T-helper 1 cell treated with Interleukin-12 subunit alpha and Interleukin-12 subunit beta and Interleukin-4 antibody, amounts not matched to agents 30 μg/mL and 1 μg/mL, for 36 hours (primary cell): ENCODE measurements at regions not wholly inside any gene's neighbourhood (a gene's known extent, or its start where the extent isn't known, plus 50 kb on each side); places are given as distances from the start of the nearest gene placed in this dataset.

ENCODE experiments used
- H3K27ac Mint-ChIP-seq: one replicate; pipeline ENCODE4 v1.8.0; 2021; ENCODE audit warnings: mild to moderate bottlenecking, mixed read lengths
- H3K27me3 Mint-ChIP-seq: one replicate; pipeline ENCODE4 v1.8.0; 2021; ENCODE audit warnings: low read depth, mixed read lengths
- H3K36me3 Mint-ChIP-seq: one replicate; pipeline ENCODE4 v1.8.0; 2021; ENCODE audit warnings: low read depth, mixed read lengths
- H3K4me1 Mint-ChIP-seq: one replicate; pipeline ENCODE4 v1.8.0; 2021; ENCODE audit warnings: low read depth, mixed read lengths
- H3K4me3 Mint-ChIP-seq: one replicate; pipeline ENCODE4 v1.8.0; 2021; ENCODE audit warnings: mild to moderate bottlenecking, moderate library complexity, mixed read lengths
- H3K9me3 Mint-ChIP-seq: one replicate; pipeline ENCODE4 v1.8.0; 2021; ENCODE audit warnings: mixed read lengths

DNA sequence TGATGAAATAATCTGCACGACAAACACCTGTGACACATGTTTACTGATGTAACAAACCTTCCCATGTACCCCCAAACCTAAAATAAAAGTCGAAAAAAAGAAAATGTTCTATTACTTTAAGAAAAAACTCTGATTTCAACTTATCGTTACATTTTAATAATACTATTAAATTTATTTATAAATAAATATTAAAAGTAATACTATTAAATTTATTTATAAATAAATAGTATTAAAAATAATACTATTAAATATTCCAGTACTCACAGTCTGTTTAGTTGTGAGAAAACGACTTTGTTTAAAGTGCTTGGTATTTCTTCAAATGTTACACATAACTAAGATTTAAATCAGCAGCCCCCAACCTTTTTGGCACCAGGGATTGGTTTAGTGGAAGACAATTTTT lies 471.6 kb upstream of the PRKX start:
- no peaks in the 10 kb centered on the region for H3K4me1 Mint-ChIP-seq
- H3K36me3 Mint-ChIP-seq: no peaks in the 10 kb centered on the region
- no peaks in the 10 kb centered on the region for H3K27me3 Mint-ChIP-seq
- H3K27ac Mint-ChIP-seq: no peak overlapping the region
- H3K9me3 Mint-ChIP-seq: peaks cover 6% of the 10 kb centered on the region
- H3K4me3 Mint-ChIP-seq: no peak overlapping the region

- Mint-ChIP-seq H3K9me3 (peaks cover 6% of the 10 kb centered on the region), H3K27me3 (no peaks in the 10 kb centered on the region), H3K36me3 (no peaks in the 10 kb centered on the region), H3K4me3 (no peak overlapping the region), H3K27ac (no peak overlapping the region), H3K4me1 (no peaks in the 10 kb centered on the region)
Observed at GRCh38 chrX:4182408-4182806, 469.0 kb upstream of the PRKX start.

- H3K36me3 Mint-ChIP-seq: no peaks in the 10 kb centered on the region
- H3K9me3 Mint-ChIP-seq: peaks cover 6% of the 10 kb centered on the region
- H3K4me1 Mint-ChIP-seq: no peaks in the 10 kb centered on the region
- no peak overlapping the region for H3K4me3 Mint-ChIP-seq
- H3K27ac Mint-ChIP-seq: no peak overlapping the region
- no peaks in the 10 kb centered on the region for H3K27me3 Mint-ChIP-seq
Observed at GRCh38 chrX:4181782-4182407, 468.4 kb upstream of the PRKX start.

GRCh38 chrX:4179031-4179430 lies 465.6 kb upstream of the PRKX start:
- Mint-ChIP-seq H3K27me3 (no peaks in the 10 kb centered on the region), H3K4me3 (no peak overlapping the region), H3K36me3 (no peaks in the 10 kb centered on the region), H3K4me1 (no peaks in the 10 kb centered on the region), H3K27ac (no peak overlapping the region), H3K9me3 (peaks cover 9% of the 10 kb centered on the region)

- Mint-ChIP-seq H3K27ac (no peak overlapping the region), H3K9me3 (peaks cover 6% of the 10 kb centered on the region), H3K27me3 (no peaks in the 10 kb centered on the region), H3K4me3 (no peak overlapping the region), H3K36me3 (no peaks in the 10 kb centered on the region), H3K4me1 (no peaks in the 10 kb centered on the region)
Observed at GRCh38 chrX:4175221-4175620, 461.8 kb upstream of the PRKX start.

DNA sequence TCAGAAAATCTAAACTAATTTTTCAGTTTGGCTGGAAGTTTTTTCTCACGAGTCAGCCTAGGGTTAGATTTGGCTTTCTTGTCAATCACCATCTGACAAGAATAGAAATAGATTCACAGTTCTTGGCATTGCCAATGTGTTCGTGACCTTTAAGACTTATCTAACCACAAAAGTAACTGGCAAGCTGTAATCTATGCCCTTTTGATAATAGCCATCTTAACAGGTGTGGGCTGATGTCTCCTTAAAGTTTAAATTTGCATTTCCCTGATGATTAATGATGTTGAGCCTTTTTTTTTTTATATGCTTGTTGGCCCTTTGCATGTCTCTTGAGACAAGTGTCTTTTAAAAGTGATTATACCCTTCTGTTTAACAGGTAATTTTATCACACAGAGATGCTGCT lies 460.3 kb upstream of the PRKX start:
- Mint-ChIP-seq H3K4me1 (no peaks in the 10 kb centered on the region), H3K27me3 (no peaks in the 10 kb centered on the region), H3K36me3 (no peaks in the 10 kb centered on the region), H3K27ac (no peak overlapping the region), H3K9me3 (peaks cover 9% of the 10 kb centered on the region), H3K4me3 (no peak overlapping the region)

DNA sequence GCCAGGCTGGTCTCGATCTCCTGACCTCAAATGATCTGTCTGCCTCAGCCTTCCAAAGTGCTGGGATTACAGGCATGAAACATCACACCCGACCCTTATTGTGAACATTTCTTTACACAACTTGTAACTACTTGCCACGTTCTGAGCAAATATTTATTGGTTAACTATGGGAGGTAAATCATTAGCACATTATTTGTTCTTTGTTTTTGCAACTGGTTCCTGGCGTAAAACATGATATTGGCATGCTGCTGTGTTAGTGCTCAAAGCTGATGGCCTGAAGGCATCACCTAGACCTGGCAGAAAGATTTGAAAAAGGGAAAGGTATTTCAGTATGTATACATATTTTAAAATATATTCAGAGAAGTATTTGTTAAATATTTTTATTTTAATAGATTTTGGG lies 438.3 kb upstream of the PRKX start:
- Mint-ChIP-seq H3K27ac (no peak overlapping the region), H3K4me1 (no peaks in the 10 kb centered on the region), H3K36me3 (no peaks in the 10 kb centered on the region), H3K27me3 (no peaks in the 10 kb centered on the region), H3K4me3 (no peak overlapping the region), H3K9me3 (peaks cover 8% of the 10 kb centered on the region)

GRCh38 chrX:4150259-4150658 lies 436.8 kb upstream of the PRKX start:
- no peaks in the 10 kb centered on the region for H3K36me3 Mint-ChIP-seq
- no peak overlapping the region for H3K27ac Mint-ChIP-seq
- H3K9me3 Mint-ChIP-seq: peaks cover 8% of the 10 kb centered on the region
- H3K4me1 Mint-ChIP-seq: no peaks in the 10 kb centered on the region
- H3K4me3 Mint-ChIP-seq: no peak overlapping the region
- no peaks in the 10 kb centered on the region for H3K27me3 Mint-ChIP-seq

GRCh38 chrX:4129626-4130025 lies 416.2 kb upstream of the PRKX start:
- Mint-ChIP-seq H3K4me3 (no peak overlapping the region), H3K36me3 (no peaks in the 10 kb centered on the region), H3K4me1 (no peaks in the 10 kb centered on the region), H3K9me3 (no peaks in the 10 kb centered on the region), H3K27ac (no peak overlapping the region), H3K27me3 (no peaks in the 10 kb centered on the region)

- Mint-ChIP-seq H3K27ac (no peak overlapping the region), H3K4me3 (no peak overlapping the region), H3K4me1 (no peaks in the 10 kb centered on the region), H3K27me3 (no peaks in the 10 kb centered on the region), H3K9me3 (no peaks in the 10 kb centered on the region), H3K36me3 (no peaks in the 10 kb centered on the region)
Observed at GRCh38 chrX:4118666-4119530, 405.4 kb upstream of the PRKX start.

DNA sequence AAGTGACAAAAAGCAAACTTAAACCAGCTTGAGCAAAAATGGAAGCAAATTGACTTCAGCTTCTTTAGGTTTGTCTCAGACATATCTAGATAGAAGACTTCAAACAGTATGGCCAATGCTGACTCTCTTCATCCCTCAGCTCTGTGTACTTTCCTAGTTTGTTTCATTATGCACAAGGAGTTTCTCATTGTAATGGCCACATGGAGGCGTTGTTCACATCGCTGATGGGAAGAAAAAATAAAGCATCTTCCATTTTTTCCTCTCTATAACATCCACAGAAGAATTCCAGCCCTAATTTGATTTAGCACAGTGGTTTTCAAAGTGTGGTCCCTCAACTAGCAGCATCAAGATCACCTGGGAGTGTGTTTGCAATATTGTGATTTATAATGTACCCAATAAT lies 397.5 kb upstream of the PRKX start:
- H3K4me1 Mint-ChIP-seq: no peaks in the 10 kb centered on the region
- no peaks in the 10 kb centered on the region for H3K27me3 Mint-ChIP-seq
- no peaks in the 10 kb centered on the region for H3K9me3 Mint-ChIP-seq
- H3K4me3 Mint-ChIP-seq: no peak overlapping the region
- H3K27ac Mint-ChIP-seq: no peak overlapping the region
- H3K36me3 Mint-ChIP-seq: no peaks in the 10 kb centered on the region

DNA sequence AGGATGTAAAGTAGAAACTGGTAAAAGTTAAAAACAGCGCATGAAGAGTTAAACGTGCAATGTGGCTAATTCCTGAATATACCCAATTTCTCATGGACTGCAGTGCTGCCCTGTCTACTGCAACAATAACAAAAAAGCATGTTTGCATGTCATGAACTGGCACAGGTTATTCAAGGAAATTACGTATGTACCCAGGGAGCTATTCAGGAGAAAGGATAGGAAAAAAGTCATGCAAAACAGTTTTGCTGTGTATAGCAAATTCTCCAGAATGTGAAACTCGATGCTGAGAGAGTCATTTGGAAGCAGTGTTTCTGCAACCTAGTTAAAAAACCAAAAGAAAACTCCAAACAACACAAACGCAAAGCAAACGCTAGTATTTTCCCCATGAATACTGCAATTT lies 381.5 kb upstream of the PRKX start:
- H3K27me3 Mint-ChIP-seq: no peaks in the 10 kb centered on the region
- H3K4me3 Mint-ChIP-seq: no peak overlapping the region
- H3K27ac Mint-ChIP-seq: no peak overlapping the region
- H3K36me3 Mint-ChIP-seq: no peaks in the 10 kb centered on the region
- H3K4me1 Mint-ChIP-seq: no peaks in the 10 kb centered on the region
- H3K9me3 Mint-ChIP-seq: no peaks in the 10 kb centered on the region

DNA sequence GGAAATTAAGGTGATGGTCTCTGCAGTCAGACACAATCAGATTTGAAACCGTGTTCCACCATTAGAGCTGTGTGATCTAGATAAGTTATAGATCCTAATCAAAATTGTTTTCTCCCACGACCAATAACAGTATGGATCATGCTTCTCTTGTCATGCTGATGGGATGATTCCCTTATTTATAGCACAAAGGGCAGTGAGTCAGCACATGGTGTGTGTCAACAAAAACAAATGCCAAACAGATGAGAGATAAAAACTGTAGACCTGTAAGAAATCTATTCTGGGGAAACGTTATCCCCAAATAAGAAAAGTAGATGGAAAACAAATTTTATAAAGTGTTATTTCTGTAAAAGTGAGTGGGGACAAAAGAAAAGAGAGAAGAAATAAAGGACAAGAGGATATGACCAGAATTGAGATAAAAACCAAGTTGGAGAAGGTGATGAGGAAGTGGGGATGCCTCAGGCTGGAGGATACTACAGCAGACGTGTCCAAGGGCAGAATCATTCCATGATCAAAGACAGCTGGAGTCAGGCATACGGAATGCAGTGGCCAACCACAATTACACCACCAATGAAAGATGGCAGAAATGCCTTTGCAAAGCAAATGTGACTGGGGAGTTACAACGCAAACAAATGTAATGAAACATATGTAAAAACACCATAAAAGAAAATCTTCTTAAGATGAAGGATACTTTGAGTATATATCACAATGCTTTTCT lies 377.8 kb upstream of the PRKX start:
- no peaks in the 10 kb centered on the region for H3K9me3 Mint-ChIP-seq
- no peaks in the 10 kb centered on the region for H3K4me1 Mint-ChIP-seq
- H3K4me3 Mint-ChIP-seq: no peak overlapping the region
- no peaks in the 10 kb centered on the region for H3K36me3 Mint-ChIP-seq
- H3K27me3 Mint-ChIP-seq: no peaks in the 10 kb centered on the region
- no peak overlapping the region for H3K27ac Mint-ChIP-seq

DNA sequence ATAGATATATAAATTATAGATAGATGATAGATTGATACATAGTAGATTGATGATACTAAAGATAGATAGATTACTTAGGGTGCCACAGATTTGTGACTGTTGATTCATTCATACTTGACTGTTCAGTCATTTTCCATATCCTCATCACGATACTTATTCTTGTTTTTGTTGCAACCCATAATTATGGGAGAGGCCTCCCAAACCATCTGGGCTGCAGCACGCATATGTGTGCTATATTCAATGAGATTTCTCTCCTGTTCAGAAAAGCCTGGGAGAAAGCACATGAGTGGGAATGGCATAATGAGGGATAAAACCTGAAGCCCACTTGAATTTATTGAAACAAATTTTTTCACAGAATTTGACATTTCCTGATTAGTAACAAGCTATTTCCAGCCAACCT lies 346.4 kb upstream of the PRKX start:
- H3K36me3 Mint-ChIP-seq: no peaks in the 10 kb centered on the region
- no peaks in the 10 kb centered on the region for H3K4me1 Mint-ChIP-seq
- H3K4me3 Mint-ChIP-seq: no peak overlapping the region
- H3K27me3 Mint-ChIP-seq: no peaks in the 10 kb centered on the region
- peaks cover 4% of the 10 kb centered on the region for H3K9me3 Mint-ChIP-seq
- H3K27ac Mint-ChIP-seq: no peak overlapping the region

- Mint-ChIP-seq H3K27me3 (no peaks in the 10 kb centered on the region), H3K4me3 (no peak overlapping the region), H3K9me3 (peaks cover 4% of the 10 kb centered on the region), H3K36me3 (no peaks in the 10 kb centered on the region), H3K27ac (no peak overlapping the region), H3K4me1 (no peaks in the 10 kb centered on the region)
Observed at GRCh38 chrX:4043951-4044350, 330.5 kb upstream of the PRKX start.
